Smooth muscle cell (in vitro differentiated cells): ENCODE measurements at regions not wholly inside any gene's neighbourhood (a gene's known extent, or its start where the extent isn't known, plus 50 kb on each side); places are given as distances from the start of the nearest gene placed in this dataset.

ENCODE experiments used
- DNase-seq: peaks from one replicate; lab custom pipeline; 2025; ENCODE audit not compliant: unreplicated experiment; lab: John Stamatoyannopoulos, UW
- H2AFZ ChIP-seq: fragments of 200-600 bp; sonication (generic); 2 replicates; pipeline ENCODE4 v1.6.0; 2016; ENCODE audit warnings: antibody characterized with exemption, low read depth, mild to moderate bottlenecking
- H3F3A ChIP-seq: fragments of 200-600 bp; sonication (generic); 2 replicates; pipeline ENCODE4 v1.6.0; 2017; ENCODE audit warnings: antibody characterized with exemption, low read depth
- H3K27ac ChIP-seq: fragments of 200-600 bp; sonication (generic); 2 replicates; pipeline ENCODE4 v1.5.1; 2016; ENCODE audit warnings: low read depth, mild to moderate bottlenecking
- H3K27me3 ChIP-seq: fragments of 200-600 bp; sonication (generic); 2 replicates; pipeline ENCODE4 v1.6.1; 2016; ENCODE audit warnings: low read depth, mild to moderate bottlenecking
- H3K36me3 ChIP-seq: fragments of 200-600 bp; sonication (generic); 2 replicates; pipeline ENCODE4 v1.5.1; 2016; ENCODE audit warnings: low read depth
- H3K4me1 ChIP-seq: fragments of 200-600 bp; sonication (generic); 2 replicates; pipeline ENCODE4 v1.5.1; 2016; ENCODE audit warnings: low read depth
- H3K4me2 ChIP-seq: fragments of 200-600 bp; sonication (generic); 2 replicates; pipeline ENCODE4 v1.6.0; 2016; ENCODE audit warnings: mild to moderate bottlenecking
- H3K4me3 ChIP-seq: fragments of 200-600 bp; sonication (generic); 2 replicates; pipeline ENCODE4 v1.5.1; 2016; ENCODE audit warnings: mild to moderate bottlenecking
- H3K79me2 ChIP-seq: fragments of 200-600 bp; sonication (generic); 2 replicates; pipeline ENCODE4 v1.6.0; 2016; ENCODE audit warnings: low read depth, mild to moderate bottlenecking
- H3K9ac ChIP-seq: fragments of 200-600 bp; sonication (generic); 2 replicates; pipeline ENCODE4 v1.6.0; 2016; ENCODE audit warnings: low read depth
- H3K9me3 ChIP-seq: fragments of 200-600 bp; sonication (generic); replicated peaks from 2 replicates; pipeline ENCODE4 v1.5.1; 2016; ENCODE audit warnings: low read depth
- H4K20me1 ChIP-seq: fragments of 200-600 bp; sonication (generic); 2 replicates; pipeline ENCODE4 v1.6.0; 2016; ENCODE audit warnings: low read depth
- WGBS: methylation state at CpG from one replicate; pipeline ENCODE4 v1.1.7; 2016; ENCODE audit warnings: low lambda C conversion rate; 5-methylcytosine and 5-hydroxymethylcytosine counted together
- TF ChIP-seq, protein P1 (sequence below): fragments of 200-600 bp; sonication (generic); IDR thresholded peaks from 2 replicates; pipeline ENCODE4 v1.5.1; 2017; ENCODE audit warnings: borderline replicate concordance, mild to moderate bottlenecking, antibody characterized with exemption; ENCODE audit not compliant: insufficient read depth, poor library complexity, severe bottlenecking

DNA sequence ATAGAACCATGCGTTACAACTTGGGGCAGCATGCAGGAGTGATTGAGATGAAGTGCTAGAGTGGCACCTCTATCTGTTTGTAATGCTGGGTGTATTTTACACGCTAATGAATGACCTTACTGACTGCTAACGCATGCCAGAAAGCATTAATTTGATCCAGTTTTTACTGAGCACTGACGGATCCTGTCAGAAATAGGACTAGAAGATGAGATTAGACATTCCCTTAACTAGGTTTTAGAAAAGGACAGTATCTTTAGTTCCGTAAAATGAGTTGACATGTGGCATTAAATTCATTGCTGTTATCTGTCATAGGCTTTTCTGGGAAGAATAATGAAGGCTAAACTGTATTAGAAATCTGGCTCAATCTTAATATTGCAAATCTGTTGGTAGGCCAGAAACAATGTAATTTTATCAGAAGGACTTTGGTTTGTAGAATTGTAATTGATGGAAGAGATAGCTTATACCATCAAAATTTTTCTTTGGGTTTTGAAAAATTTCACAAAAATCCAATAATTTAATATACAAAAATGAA is 140.4 kb upstream of the WDFY3 start:
- H2AFZ ChIP-seq: no peak overlapping the region
- no peak overlapping the region for H3K4me3 ChIP-seq
- TF ChIP-seq, protein P1, sequence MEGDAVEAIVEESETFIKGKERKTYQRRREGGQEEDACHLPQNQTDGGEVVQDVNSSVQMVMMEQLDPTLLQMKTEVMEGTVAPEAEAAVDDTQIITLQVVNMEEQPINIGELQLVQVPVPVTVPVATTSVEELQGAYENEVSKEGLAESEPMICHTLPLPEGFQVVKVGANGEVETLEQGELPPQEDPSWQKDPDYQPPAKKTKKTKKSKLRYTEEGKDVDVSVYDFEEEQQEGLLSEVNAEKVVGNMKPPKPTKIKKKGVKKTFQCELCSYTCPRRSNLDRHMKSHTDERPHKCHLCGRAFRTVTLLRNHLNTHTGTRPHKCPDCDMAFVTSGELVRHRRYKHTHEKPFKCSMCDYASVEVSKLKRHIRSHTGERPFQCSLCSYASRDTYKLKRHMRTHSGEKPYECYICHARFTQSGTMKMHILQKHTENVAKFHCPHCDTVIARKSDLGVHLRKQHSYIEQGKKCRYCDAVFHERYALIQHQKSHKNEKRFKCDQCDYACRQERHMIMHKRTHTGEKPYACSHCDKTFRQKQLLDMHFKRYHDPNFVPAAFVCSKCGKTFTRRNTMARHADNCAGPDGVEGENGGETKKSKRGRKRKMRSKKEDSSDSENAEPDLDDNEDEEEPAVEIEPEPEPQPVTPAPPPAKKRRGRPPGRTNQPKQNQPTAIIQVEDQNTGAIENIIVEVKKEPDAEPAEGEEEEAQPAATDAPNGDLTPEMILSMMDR: no peak
- no peak for DNase-seq
- H3K27me3 ChIP-seq: no peaks in the 10 kb centered on the region
- H3K79me2 ChIP-seq: no peaks in the 10 kb centered on the region
- no peaks in the 10 kb centered on the region for H3F3A ChIP-seq
- H3K4me1 ChIP-seq: no peaks in the 10 kb centered on the region
- H3K36me3 ChIP-seq: no peaks in the 10 kb centered on the region
- 63% methylated on average over 5 of the region's 5 CpGs for WGBS
- H3K9me3 ChIP-seq: no peaks in the 10 kb centered on the region
- H4K20me1 ChIP-seq: no peaks in the 10 kb centered on the region
- no peak overlapping the region for H3K9ac ChIP-seq
- H3K27ac ChIP-seq: no peak overlapping the region
- no peak overlapping the region for H3K4me2 ChIP-seq

DNA sequence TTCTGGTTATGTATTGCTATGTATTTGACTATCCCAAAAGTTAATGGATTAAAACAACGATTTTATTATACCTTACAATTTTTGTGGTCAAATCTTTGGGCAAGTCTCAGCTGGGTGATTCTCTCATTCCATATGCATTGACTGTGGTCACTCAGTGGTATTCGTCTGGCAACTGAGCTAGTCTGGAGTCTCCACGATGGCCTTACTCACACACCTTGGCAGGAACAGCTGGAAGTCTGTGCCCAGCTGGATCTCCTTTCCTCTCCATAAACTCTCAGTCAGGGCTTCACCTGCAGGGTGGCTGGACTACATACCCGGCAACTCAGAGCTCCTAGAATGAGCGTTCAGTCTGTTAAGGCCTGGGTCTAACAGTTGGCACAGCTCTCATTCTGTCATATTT is 141.1 kb upstream of the WDFY3 start:
- H3K4me3 ChIP-seq: no peak overlapping the region
- WGBS: 67% methylated on average over 5 of the region's 5 CpGs
- no peaks in the 10 kb centered on the region for H3K27me3 ChIP-seq
- H3K4me2 ChIP-seq: no peak overlapping the region
- H3K4me1 ChIP-seq: no peaks in the 10 kb centered on the region
- H3K36me3 ChIP-seq: no peaks in the 10 kb centered on the region
- TF ChIP-seq, protein P1: no peak
- H3K9me3 ChIP-seq: no peaks in the 10 kb centered on the region
- no peak overlapping the region for H2AFZ ChIP-seq
- H3K9ac ChIP-seq: no peak overlapping the region
- no peaks in the 10 kb centered on the region for H4K20me1 ChIP-seq
- no peak overlapping the region for H3K27ac ChIP-seq
- no peak for DNase-seq
- H3F3A ChIP-seq: no peaks in the 10 kb centered on the region
- H3K79me2 ChIP-seq: no peaks in the 10 kb centered on the region

DNA sequence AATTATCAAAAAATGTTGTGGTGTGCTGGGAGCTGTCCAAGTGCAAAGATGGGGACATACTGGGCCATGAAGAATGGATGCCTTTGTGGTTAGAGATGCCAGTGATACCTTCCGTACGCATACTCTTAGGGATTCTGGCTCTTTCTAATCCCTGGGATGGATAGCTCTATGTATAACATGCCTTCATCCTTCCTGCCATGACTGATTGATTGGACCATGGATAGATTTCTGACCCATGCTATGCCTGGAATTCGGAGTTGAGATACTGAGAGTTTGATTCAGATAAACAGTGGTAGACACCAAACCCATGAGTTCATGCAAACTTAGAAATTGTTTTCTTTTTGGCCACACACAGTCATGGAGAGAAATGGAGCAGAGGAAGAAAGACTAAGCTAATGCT is 147.2 kb upstream of the WDFY3 start:
- no peak overlapping the region for H3K27ac ChIP-seq
- no peaks in the 10 kb centered on the region for H3K79me2 ChIP-seq
- no peak overlapping the region for H3K4me3 ChIP-seq
- no peaks in the 10 kb centered on the region for H3K36me3 ChIP-seq
- H4K20me1 ChIP-seq: no peaks in the 10 kb centered on the region
- H3K9me3 ChIP-seq: no peaks in the 10 kb centered on the region
- 84% methylated on average over 3 of the region's 3 CpGs for WGBS
- H3K27me3 ChIP-seq: no peaks in the 10 kb centered on the region
- no peak for DNase-seq
- H3K4me2 ChIP-seq: no peak overlapping the region
- no peak overlapping the region for H3K9ac ChIP-seq
- no peaks in the 10 kb centered on the region for H3F3A ChIP-seq
- TF ChIP-seq, protein P1: no peak
- no peak overlapping the region for H2AFZ ChIP-seq
- H3K4me1 ChIP-seq: no peaks in the 10 kb centered on the region

DNA sequence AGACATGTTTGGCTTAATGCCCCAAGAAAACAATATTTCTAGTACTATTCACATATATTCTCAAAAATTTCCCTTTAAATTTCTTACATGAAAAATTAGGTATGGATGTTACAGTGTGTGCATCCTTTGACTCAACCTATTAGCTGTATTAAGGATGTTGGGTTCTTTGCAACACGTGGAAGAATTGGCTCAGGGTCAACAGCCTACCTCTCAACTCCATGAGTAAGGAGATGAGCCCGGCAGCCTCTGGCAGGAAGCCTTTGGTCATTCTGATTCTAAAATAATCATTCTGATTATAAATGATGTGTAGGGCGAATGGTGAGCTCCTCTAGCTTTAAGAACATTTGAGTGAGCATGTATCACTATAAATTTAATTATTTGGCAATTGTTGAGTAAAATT is 148.0 kb upstream of the WDFY3 start:
- 87% methylated on average over 3 of the region's 3 CpGs for WGBS
- Histone ChIP-seq H3K27me3 (no peaks in the 10 kb centered on the region), H3K79me2 (no peaks in the 10 kb centered on the region), H3K9me3 (no peaks in the 10 kb centered on the region), H3F3A (no peaks in the 10 kb centered on the region), H3K4me1 (no peaks in the 10 kb centered on the region), H2AFZ (no peak overlapping the region), H3K4me2 (no peak overlapping the region), H3K9ac (no peak overlapping the region), H3K4me3 (no peak overlapping the region), H3K36me3 (no peaks in the 10 kb centered on the region), H4K20me1 (no peaks in the 10 kb centered on the region), H3K27ac (no peak overlapping the region)
- TF ChIP-seq, protein P1: no peak
- DNase-seq: no peak
